Lower leg skin (tissue), 4 donors: ENCODE measurements at regions not wholly inside any gene's neighbourhood (a gene's known extent, or its start where the extent isn't known, plus 50 kb on each side); places are given as distances from the start of the nearest gene placed in this dataset.

Experiments used
- DNase-seq, 2 donors: peaks; one replicate each; pipeline ENCODE4 v3.0.0-alpha.2; 2019; ENCODE audit warnings: low spot score in 2 of 2
- H3K4me3 ChIP-seq: fragments of 200-600 bp; sonication (generic); 2 replicates; pipeline ENCODE4 v1.5.1; 2017; ENCODE audit warnings: mild to moderate bottlenecking, low read depth; ENCODE audit not compliant: poor library complexity, severe bottlenecking
- POLR2A ChIP-seq, 2 donors: fragments of 450-650 bp; IDR thresholded peaks; one replicate each; pipeline ENCODE4 v1.6.1; 2016 to 2017; ENCODE audit warnings: antibody characterized with exemption in 2 of 2, mild to moderate bottlenecking in 1 of 2, moderate library complexity in 1 of 2
- WGBS, 2 donors: methylation state at CpG; one replicate each; pipeline ENCODE4 v1.1.5; 2018; 5-methylcytosine and 5-hydroxymethylcytosine counted together
- intact Hi-C: fragments of 100-400 bp; cut with DNase I; formaldehyde crosslinking; loops from one replicate; pipeline ENCODE4 v1.15.0; 2023; ENCODE audit warnings: low total_unique reads
- TF ChIP-seq, protein P1 (sequence below), 3 donors: fragments of 450-650 bp; IDR thresholded peaks; one replicate each; pipeline ENCODE4 v1.5.1; 2016; ENCODE audit warnings: antibody characterized with exemption in 3 of 3, mild to moderate bottlenecking in 3 of 3, moderate library complexity in 2 of 3

GRCh38 chr16:63976345-63976744 is 1145.5 kb downstream of the CDH11 start:
- no peak for TF ChIP-seq POLR2A (IDR thresholded peaks at IDR 0.05)
- TF ChIP-seq, protein P1, sequence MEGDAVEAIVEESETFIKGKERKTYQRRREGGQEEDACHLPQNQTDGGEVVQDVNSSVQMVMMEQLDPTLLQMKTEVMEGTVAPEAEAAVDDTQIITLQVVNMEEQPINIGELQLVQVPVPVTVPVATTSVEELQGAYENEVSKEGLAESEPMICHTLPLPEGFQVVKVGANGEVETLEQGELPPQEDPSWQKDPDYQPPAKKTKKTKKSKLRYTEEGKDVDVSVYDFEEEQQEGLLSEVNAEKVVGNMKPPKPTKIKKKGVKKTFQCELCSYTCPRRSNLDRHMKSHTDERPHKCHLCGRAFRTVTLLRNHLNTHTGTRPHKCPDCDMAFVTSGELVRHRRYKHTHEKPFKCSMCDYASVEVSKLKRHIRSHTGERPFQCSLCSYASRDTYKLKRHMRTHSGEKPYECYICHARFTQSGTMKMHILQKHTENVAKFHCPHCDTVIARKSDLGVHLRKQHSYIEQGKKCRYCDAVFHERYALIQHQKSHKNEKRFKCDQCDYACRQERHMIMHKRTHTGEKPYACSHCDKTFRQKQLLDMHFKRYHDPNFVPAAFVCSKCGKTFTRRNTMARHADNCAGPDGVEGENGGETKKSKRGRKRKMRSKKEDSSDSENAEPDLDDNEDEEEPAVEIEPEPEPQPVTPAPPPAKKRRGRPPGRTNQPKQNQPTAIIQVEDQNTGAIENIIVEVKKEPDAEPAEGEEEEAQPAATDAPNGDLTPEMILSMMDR (IDR thresholded peaks at IDR 0.05), result no peak
- no peak overlapping the region for H3K4me3 ChIP-seq
- intact Hi-C loops, result no loop called here
- WGBS, 2 donors, result 64 to 72% methylated on average over 4 of the region's 4 CpGs
- DNase-seq, result no peak

GRCh38 chr16:63975669-63976068 is 1146.2 kb downstream of the CDH11 start:
- no peak for DNase-seq
- intact Hi-C loops, result no loop called here
- TF ChIP-seq, protein P1 (IDR thresholded peaks at IDR 0.05), result no peak
- no peak for TF ChIP-seq POLR2A (IDR thresholded peaks at IDR 0.05)
- no peak overlapping the region for H3K4me3 ChIP-seq
- WGBS, 2 donors, result 93% methylated on average over 3 of the region's 3 CpGs

DNA sequence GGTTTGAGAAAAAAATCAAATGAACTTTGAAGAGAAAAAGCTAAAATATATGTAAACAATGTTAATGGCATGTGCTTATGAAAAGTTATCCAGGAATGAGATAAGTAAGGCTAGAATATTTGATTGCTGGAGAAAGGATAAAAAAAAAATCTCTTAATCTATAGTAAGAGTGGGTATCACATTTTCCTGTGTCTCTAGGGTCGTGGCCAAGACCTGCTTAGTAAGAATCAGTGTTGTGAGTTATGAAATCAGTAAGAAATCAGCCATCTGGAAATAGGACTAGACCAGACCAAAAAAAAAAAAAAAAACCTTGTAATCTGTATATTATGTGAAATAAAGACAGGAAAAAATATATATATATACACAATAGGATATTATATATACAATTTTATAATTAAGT is 1153.9 kb downstream of the CDH11 start:
- intact Hi-C loops, result no loop called here
- H3K4me3 ChIP-seq, result no peak overlapping the region
- DNase-seq, result no peak
- 34 to 40% methylated on average over 1 of the region's 1 CpG for WGBS, 2 donors
- TF ChIP-seq POLR2A (IDR thresholded peaks at IDR 0.05), result no peak
- TF ChIP-seq, protein P1 (IDR thresholded peaks at IDR 0.05), result no peak

GRCh38 chr16:63960321-63960720 is 1161.5 kb downstream of the CDH11 start:
- intact Hi-C loops, result no loop called here

GRCh38 chr16:63947022-63947421 is 1174.8 kb downstream of the CDH11 start:
- no peak overlapping the region for H3K4me3 ChIP-seq
- no peak for DNase-seq
- intact Hi-C loops, result no loop called here
- no peak for TF ChIP-seq POLR2A (IDR thresholded peaks at IDR 0.05)
- TF ChIP-seq, protein P1 (IDR thresholded peaks at IDR 0.05), result no peak
- WGBS, 2 donors, result 91 to 95% methylated on average over 2 of the region's 2 CpGs

More at GRCh38 chr16:63960321-63960720, 1161.5 kb downstream of the CDH11 start:
- H3K4me3 ChIP-seq, result no peak overlapping the region
- no peak for DNase-seq
- TF ChIP-seq POLR2A (IDR thresholded peaks at IDR 0.05), result no peak

DNA sequence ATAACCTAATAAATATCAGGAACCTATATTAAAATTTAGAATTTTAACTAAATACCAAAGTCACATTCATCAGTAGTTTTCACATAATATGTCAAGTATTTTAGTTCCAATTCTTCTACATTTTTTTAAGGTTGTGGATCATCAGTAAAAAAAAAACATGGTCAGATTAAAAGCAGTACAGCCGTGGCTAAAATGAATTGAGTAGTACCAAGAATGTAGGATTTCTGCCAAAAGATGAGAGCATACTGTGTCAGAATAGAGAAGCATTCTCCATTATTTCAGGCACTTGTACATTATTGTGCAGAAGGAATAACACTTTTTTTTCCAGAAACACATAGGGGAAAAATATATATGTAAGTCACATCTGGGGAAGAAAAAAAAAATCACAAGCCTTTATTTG is 1176.1 kb downstream of the CDH11 start:
- H3K4me3 ChIP-seq, result no peak overlapping the region
- intact Hi-C loops, result no loop called here
- 20 to 27% methylated on average over 1 of the region's 1 CpG for WGBS, 2 donors

More for the DNA sequence above, 1176.1 kb downstream of the CDH11 start:
- DNase-seq, result no peak
- no peak for TF ChIP-seq POLR2A (IDR thresholded peaks at IDR 0.05)
- TF ChIP-seq, protein P1 (IDR thresholded peaks at IDR 0.05), result no peak
